GM12878 (cell line): ENCODE measurements at regions not wholly inside any gene's neighbourhood (a gene's known extent, or its start where the extent isn't known, plus 50 kb on each side); places are given as distances from the start of the nearest gene placed in this dataset.

Experiments
- CHD4 ChIP-seq: fragments of 200-600 bp; sonication (generic); IDR thresholded peaks from 2 replicates; pipeline ENCODE4 v1.6.1; 2016; ENCODE audit warnings: mild to moderate bottlenecking
- TF ChIP-seq, protein P1 (sequence below): IDR thresholded peaks from 2 replicates; pipeline ENCODE4 v1.6.1; 2012; ENCODE audit warnings: low read depth, low read length, improper control_type of control experiment
- TF ChIP-seq, protein P2 (sequence below): fragments of 450-650 bp; IDR thresholded peaks from 2 replicates; pipeline ENCODE4 v1.6.1; 2018; ENCODE audit warnings: mild to moderate bottlenecking, low read depth, moderate library complexity; ENCODE audit not compliant: partially characterized antibody
- TF ChIP-seq, protein P3 (sequence below): fragments of 450-650 bp; conservative IDR thresholded peaks from 2 replicates; pipeline ENCODE4 v1.6.1; 2017; ENCODE audit warnings: mild to moderate bottlenecking, moderate library complexity
- TF ChIP-seq, protein P4 (sequence below): fragments of 450-650 bp; IDR thresholded peaks from 2 replicates; pipeline ENCODE4 v1.6.1; 2016; ENCODE audit warnings: mild to moderate bottlenecking

DNA sequence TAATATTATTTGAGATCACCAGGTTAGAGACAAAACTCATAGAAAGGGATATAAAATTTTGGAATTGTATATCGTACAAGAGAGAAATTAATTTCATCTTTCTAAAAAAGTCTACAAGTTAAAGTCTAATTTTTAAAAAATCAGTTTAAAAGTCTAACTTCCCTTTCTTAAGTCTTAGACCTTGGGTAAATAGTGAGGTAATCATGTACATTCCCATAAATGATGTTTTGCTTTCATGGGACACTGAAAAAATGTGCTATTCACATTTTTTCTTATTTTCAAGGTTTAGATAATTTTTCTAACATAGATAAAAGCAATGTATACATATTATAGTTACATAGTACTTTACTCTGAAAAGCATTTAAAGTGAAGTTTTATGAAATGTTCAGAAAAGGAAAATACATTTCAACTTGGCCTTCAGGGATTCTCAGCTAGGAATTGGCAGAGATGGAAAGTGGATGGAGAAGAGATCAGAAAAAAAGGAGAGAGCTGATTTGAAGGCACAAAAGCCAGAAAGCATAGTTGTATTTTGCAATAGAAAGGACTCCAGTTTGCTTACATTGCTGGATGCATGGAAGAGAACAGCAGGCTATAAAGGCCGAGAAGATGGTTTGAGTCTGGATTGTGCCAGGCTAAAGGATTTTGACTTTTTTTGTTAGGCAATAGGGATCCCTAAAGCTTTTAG, 194.0 kb downstream of the CASP12 start (continued):
- TF ChIP-seq, protein P1, sequence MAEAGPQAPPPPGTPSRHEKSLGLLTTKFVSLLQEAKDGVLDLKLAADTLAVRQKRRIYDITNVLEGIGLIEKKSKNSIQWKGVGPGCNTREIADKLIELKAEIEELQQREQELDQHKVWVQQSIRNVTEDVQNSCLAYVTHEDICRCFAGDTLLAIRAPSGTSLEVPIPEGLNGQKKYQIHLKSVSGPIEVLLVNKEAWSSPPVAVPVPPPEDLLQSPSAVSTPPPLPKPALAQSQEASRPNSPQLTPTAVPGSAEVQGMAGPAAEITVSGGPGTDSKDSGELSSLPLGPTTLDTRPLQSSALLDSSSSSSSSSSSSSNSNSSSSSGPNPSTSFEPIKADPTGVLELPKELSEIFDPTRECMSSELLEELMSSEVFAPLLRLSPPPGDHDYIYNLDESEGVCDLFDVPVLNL = no peak
- TF ChIP-seq, protein P2, sequence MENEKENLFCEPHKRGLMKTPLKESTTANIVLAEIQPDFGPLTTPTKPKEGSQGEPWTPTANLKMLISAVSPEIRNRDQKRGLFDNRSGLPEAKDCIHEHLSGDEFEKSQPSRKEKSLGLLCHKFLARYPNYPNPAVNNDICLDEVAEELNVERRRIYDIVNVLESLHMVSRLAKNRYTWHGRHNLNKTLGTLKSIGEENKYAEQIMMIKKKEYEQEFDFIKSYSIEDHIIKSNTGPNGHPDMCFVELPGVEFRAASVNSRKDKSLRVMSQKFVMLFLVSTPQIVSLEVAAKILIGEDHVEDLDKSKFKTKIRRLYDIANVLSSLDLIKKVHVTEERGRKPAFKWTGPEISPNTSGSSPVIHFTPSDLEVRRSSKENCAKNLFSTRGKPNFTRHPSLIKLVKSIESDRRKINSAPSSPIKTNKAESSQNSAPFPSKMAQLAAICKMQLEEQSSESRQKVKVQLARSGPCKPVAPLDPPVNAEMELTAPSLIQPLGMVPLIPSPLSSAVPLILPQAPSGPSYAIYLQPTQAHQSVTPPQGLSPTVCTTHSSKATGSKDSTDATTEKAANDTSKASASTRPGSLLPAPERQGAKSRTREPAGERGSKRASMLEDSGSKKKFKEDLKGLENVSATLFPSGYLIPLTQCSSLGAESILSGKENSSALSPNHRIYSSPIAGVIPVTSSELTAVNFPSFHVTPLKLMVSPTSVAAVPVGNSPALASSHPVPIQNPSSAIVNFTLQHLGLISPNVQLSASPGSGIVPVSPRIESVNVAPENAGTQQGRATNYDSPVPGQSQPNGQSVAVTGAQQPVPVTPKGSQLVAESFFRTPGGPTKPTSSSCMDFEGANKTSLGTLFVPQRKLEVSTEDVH = no peak
- no peak for TF ChIP-seq CHD4
- TF ChIP-seq, protein P3, sequence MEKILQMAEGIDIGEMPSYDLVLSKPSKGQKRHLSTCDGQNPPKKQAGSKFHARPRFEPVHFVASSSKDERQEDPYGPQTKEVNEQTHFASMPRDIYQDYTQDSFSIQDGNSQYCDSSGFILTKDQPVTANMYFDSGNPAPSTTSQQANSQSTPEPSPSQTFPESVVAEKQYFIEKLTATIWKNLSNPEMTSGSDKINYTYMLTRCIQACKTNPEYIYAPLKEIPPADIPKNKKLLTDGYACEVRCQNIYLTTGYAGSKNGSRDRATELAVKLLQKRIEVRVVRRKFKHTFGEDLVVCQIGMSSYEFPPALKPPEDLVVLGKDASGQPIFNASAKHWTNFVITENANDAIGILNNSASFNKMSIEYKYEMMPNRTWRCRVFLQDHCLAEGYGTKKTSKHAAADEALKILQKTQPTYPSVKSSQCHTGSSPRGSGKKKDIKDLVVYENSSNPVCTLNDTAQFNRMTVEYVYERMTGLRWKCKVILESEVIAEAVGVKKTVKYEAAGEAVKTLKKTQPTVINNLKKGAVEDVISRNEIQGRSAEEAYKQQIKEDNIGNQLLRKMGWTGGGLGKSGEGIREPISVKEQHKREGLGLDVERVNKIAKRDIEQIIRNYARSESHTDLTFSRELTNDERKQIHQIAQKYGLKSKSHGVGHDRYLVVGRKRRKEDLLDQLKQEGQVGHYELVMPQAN = no peak
- TF ChIP-seq, protein P4, sequence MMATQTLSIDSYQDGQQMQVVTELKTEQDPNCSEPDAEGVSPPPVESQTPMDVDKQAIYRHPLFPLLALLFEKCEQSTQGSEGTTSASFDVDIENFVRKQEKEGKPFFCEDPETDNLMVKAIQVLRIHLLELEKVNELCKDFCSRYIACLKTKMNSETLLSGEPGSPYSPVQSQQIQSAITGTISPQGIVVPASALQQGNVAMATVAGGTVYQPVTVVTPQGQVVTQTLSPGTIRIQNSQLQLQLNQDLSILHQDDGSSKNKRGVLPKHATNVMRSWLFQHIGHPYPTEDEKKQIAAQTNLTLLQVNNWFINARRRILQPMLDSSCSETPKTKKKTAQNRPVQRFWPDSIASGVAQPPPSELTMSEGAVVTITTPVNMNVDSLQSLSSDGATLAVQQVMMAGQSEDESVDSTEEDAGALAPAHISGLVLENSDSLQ = no peak
- TF ChIP-seq, all 136 proteins: peak for 0
